Hematopoietic multipotent progenitor cell treated with erythropoietin and hydrocortisone succinate and interleukin-3 and kit ligand, for 15 days (in vitro differentiated cells): ENCODE measurements at regions not wholly inside any gene's neighbourhood (a gene's known extent, or its start where the extent isn't known, plus 50 kb on each side); places are given as distances from the start of the nearest gene placed in this dataset.
"Not testable (repeated sequence)": the region's sequence is repeated elsewhere in the genome, so short reads cannot be mapped to it uniquely, and the experiment has no call there.

ENCODE experiments used
- DNase-seq: peaks from one replicate; pipeline ENCODE4 v3.0.0-alpha.2; 2015; ENCODE audit warnings: low spot score

GRCh38 chr15:39503526-39503925 lies 77.4 kb upstream of the THBS1 start:
- no peak for DNase-seq

GRCh38 chr15:39504808-39505207 lies 76.1 kb upstream of the THBS1 start:
- no peak for DNase-seq

- no peak for DNase-seq
Observed at GRCh38 chr15:39506146-39506545, 74.7 kb upstream of the THBS1 start.

GRCh38 chr15:39508536-39508935 lies 72.3 kb upstream of the THBS1 start:
- no peak for DNase-seq

- no peak for DNase-seq
Observed at GRCh38 chr15:39510001-39510701, 70.7 kb upstream of the THBS1 start.

GRCh38 chr15:39511000-39511915 lies 69.6 kb upstream of the THBS1 start:
- DNase-seq = no peak

- DNase-seq = no peak
Observed at GRCh38 chr15:39511916-39512260, 69.0 kb upstream of the THBS1 start.

- no peak for DNase-seq
Observed at GRCh38 chr15:39512643-39513042, 68.2 kb upstream of the THBS1 start.

- no peak for DNase-seq
Observed at GRCh38 chr15:39513936-39514335, 66.9 kb upstream of the THBS1 start.

GRCh38 chr15:39514933-39515332 lies 65.9 kb upstream of the THBS1 start:
- no peak for DNase-seq

GRCh38 chr15:39515765-39516164 lies 65.1 kb upstream of the THBS1 start:
- DNase-seq = no peak

- peak; percentile 4 for DNase-seq
Observed at GRCh38 chr15:39517122-39517855, 63.6 kb upstream of the THBS1 start.

GRCh38 chr15:39523968-39524367 lies 56.9 kb upstream of the THBS1 start:
- not testable (repeated sequence) for DNase-seq

GRCh38 chr15:39529457-39529856 lies 51.4 kb upstream of the THBS1 start:
- DNase-seq = no peak

- no peak for DNase-seq
Observed at GRCh38 chr15:39530480-39531342, 50.2 kb upstream of the THBS1 start.
